H1 (cell line): ENCODE measurements at regions not wholly inside any gene's neighbourhood (a gene's known extent, or its start where the extent isn't known, plus 50 kb on each side); places are given as distances from the start of the nearest gene placed in this dataset.

Experiments used
- CEBPB ChIP-seq: IDR thresholded peaks from 2 replicates; pipeline ENCODE4 v1.6.1; 2012; ENCODE audit warnings: low read depth, low read length
- CHD1 ChIP-seq: IDR thresholded peaks from 2 replicates; pipeline ENCODE4 v1.6.1; 2012; ENCODE audit warnings: low read depth, low read length, improper control_type of control experiment
- CTBP2 ChIP-seq: IDR thresholded peaks from 2 replicates; pipeline ENCODE4 v1.7.0; 2011; ENCODE audit warnings: borderline replicate concordance, mild to moderate bottlenecking, moderate library complexity, mixed read lengths, low read length; ENCODE audit not compliant: insufficient read depth, insufficient read length
- KDM4A ChIP-seq: IDR thresholded peaks from one replicate; pipeline ENCODE4 v1.7.1; 2012; ENCODE audit warnings: low read depth, mild to moderate bottlenecking, moderate library complexity, low read length, inconsistent platforms; ENCODE audit not compliant: severe bottlenecking
- KDM5A ChIP-seq: fragments of 200-600 bp; IDR thresholded peaks from 2 replicates; pipeline ENCODE4 v1.7.1; 2012; ENCODE audit warnings: mild to moderate bottlenecking, low read length, inconsistent platforms, mixed read lengths
- MAFK ChIP-seq: IDR thresholded peaks from 2 replicates; pipeline ENCODE4 v1.6.1; 2012; ENCODE audit warnings: low read depth, mild to moderate bottlenecking, improper control_type of control experiment, low read length
- SAP30 ChIP-seq: fragments of 300-600 bp; sonication (generic); IDR thresholded peaks from 2 replicates; pipeline ENCODE4 v1.7.1; 2012; ENCODE audit warnings: low read length, moderate library complexity, mild to moderate bottlenecking, inconsistent platforms; ENCODE audit not compliant: insufficient read depth, insufficient replicate concordance
- TBP ChIP-seq: IDR thresholded peaks from 2 replicates; pipeline ENCODE4 v1.6.1; 2011; ENCODE audit warnings: low read depth, low read length, improper control_type of control experiment
- TEAD4 ChIP-seq: IDR thresholded peaks from 2 replicates; pipeline ENCODE4 v1.6.1; 2012; ENCODE audit warnings: low read depth, low read length, inconsistent platforms, mixed read lengths

- TF ChIP-seq SAP30 (no peak), TEAD4 (no peak), KDM4A (no peak), CEBPB (no peak), TBP (no peak), MAFK (no peak), CTBP2 (no peak), KDM5A (no peak), CHD1 (no peak)
These were observed 65.8 kb upstream of the KCNA1 start (continued) for GRCh38 chr12:4843907-4844306.
